SK-N-MC (cell line): ENCODE measurements at regions not wholly inside any gene's neighbourhood (a gene's known extent, or its start where the extent isn't known, plus 50 kb on each side); places are given as distances from the start of the nearest gene placed in this dataset.

Experiments
- DNase-seq: peaks from one replicate; pipeline ENCODE4 v3.0.0-alpha.2; 2011; ENCODE audit warnings: low read depth, low spot score
- H3K27ac ChIP-seq: fragments of 200-600 bp; sonication (generic); 2 replicates; pipeline ENCODE4 v1.5.1; 2016; ENCODE audit warnings: mixed run types
- H3K36me3 ChIP-seq: fragments of 200-600 bp; sonication (generic); 2 replicates; pipeline ENCODE4 v1.6.1; 2017; ENCODE audit warnings: antibody characterized with exemption, low read length, mixed read lengths; ENCODE audit not compliant: insufficient read depth
- H3K4me3 ChIP-seq: fragments of 200-600 bp; sonication (generic); 2 replicates; pipeline ENCODE4 v1.5.1; 2016
- H3K9ac ChIP-seq: fragments of 200-600 bp; sonication (generic); 2 replicates; pipeline ENCODE4 v1.8.0; 2017; ENCODE audit warnings: mixed run types, mixed read lengths; ENCODE audit not compliant: insufficient read length
- H3K9me3 ChIP-seq: fragments of 200-600 bp; sonication (generic); 2 replicates; pipeline ENCODE4 v1.6.1; 2017; ENCODE audit warnings: low read depth, mild to moderate bottlenecking, antibody characterized with exemption, low read length, moderate library complexity, mixed read lengths
- EZH2 ChIP-seq: fragments of 200-600 bp; sonication (generic); IDR thresholded peaks from one replicate; pipeline ENCODE4 v1.6.1; 2017; ENCODE audit warnings: antibody characterized with exemption
- FOXP2 ChIP-seq: optimal IDR thresholded peaks from 2 replicates; pipeline ENCODE3; 2011; ENCODE audit warnings: mild to moderate bottlenecking, moderate library complexity; ENCODE audit not compliant: insufficient read depth; ENCODE audit errors: extremely low read length, control extremely low read depth
- POLR2AphosphoS5 ChIP-seq: IDR thresholded peaks from 2 replicates; pipeline ENCODE4 v1.6.1; 2012; ENCODE audit warnings: mild to moderate bottlenecking, low read depth, low read length, borderline replicate concordance

DNA sequence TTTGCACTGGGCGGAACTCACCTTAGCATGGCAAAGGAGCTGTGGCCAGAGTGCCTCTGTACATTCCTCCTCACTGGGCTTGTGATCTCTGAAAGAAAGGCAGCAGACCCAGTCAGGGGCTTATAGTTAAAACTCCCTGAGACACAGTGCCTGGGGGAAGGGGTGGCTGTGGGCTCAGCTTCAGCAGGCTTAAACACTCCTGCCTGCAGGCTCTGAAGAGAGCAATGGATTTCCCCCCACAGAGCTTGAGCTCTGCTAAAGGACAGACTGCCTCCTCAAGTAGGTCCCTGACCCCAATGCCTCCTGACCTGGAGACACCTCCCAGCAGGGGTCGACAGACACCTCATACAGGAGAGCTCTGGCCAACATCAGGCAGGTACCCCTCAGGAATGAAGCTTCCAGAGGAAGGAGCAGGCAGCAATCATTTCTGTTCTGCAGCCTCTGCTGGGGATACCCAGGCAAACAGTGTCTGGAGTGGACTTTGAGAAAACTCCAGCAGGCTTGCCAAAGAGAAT lies 327.5 kb upstream of the SLC16A7 start:
- Histone ChIP-seq H3K9me3 (no peaks in the 10 kb centered on the region), H3K4me3 (no peak overlapping the region), H3K27ac (no peak overlapping the region), H3K36me3 (no peaks in the 10 kb centered on the region), H3K9ac (no peak overlapping the region)
- no peak for DNase-seq
- TF ChIP-seq EZH2 (no peak), POLR2AphosphoS5 (no peak), FOXP2 (no peak)

DNA sequence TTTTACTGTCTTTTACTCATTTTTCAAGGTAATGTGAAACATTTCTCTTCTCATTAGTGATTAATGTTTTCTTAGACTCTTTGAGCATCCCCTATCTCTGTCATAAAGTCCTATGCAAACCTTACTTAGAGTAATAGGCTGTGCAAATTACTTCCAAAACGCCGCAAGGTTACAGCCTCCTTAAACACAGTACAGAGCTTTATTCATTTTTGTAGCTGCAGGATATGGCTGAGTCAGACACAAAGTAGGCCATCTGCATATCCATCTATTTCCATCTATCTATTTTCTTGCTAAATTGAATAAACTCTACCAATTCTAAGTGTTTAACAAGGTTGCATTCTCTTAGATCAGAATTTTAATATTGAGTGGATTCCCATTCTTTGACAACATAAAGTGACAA lies 335.6 kb upstream of the SLC16A7 start:
- DNase-seq, result no peak
- Histone ChIP-seq H3K36me3 (no peaks in the 10 kb centered on the region), H3K9me3 (no peaks in the 10 kb centered on the region), H3K9ac (no peak overlapping the region), H3K4me3 (no peak overlapping the region), H3K27ac (no peak overlapping the region)
- TF ChIP-seq FOXP2 (no peak), EZH2 (no peak), POLR2AphosphoS5 (no peak)

DNA sequence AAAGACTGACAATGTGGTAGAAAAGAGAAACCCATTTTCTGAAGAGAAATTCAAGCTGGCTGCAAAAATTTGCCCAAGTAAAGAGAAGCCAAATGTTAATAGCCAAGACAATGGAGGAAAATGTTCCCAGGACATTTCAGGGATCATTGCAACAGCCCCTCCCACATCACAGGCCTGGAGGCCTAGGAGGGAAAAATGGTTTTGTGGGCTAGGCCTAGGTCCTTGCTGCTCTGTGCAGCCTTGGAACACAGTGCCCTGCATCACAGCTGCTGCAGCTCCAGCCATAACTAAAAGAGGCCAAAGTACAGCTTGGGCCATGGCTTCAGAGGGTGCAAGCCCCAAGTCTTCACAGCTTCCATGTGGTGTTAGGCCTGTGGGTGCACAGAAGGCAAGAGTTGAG lies 332.4 kb upstream of the LRIG3 start:
- no peak overlapping the region for H3K4me3 ChIP-seq
- H3K9me3 ChIP-seq, result peaks cover 5% of the 10 kb centered on the region; the same call in 1 of the 2 replicates
- no peak for TF ChIP-seq EZH2
- no peak for TF ChIP-seq POLR2AphosphoS5
- TF ChIP-seq FOXP2, result no peak
- DNase-seq, result no peak
- no peaks in the 10 kb centered on the region for H3K36me3 ChIP-seq
- no peak overlapping the region for H3K9ac ChIP-seq
- no peak overlapping the region for H3K27ac ChIP-seq

GRCh38 chr12:59250766-59251165 lies 330.5 kb upstream of the LRIG3 start:
- no peak overlapping the region for H3K27ac ChIP-seq
- no peak for TF ChIP-seq POLR2AphosphoS5
- TF ChIP-seq EZH2, result no peak
- TF ChIP-seq FOXP2, result no peak

GRCh38 chr12:59240048-59240447 lies 319.7 kb upstream of the LRIG3 start:
- TF ChIP-seq FOXP2, result no peak
- no peak for TF ChIP-seq EZH2
- no peak for TF ChIP-seq POLR2AphosphoS5
- no peak overlapping the region for H3K4me3 ChIP-seq
- H3K36me3 ChIP-seq, result no peaks in the 10 kb centered on the region

More at GRCh38 chr12:59250766-59251165, 330.5 kb upstream of the LRIG3 start:
- H3K9me3 ChIP-seq, result peaks cover 5% of the 10 kb centered on the region; the same call in 1 of the 2 replicates
- DNase-seq, result no peak
- H3K9ac ChIP-seq, result no peak overlapping the region
- H3K36me3 ChIP-seq, result no peaks in the 10 kb centered on the region
- no peak overlapping the region for H3K4me3 ChIP-seq

GRCh38 chr12:59234391-59234790 lies 314.1 kb upstream of the LRIG3 start:
- Histone ChIP-seq H3K9ac (no peak overlapping the region), H3K4me3 (no peak overlapping the region), H3K27ac (no peak overlapping the region), H3K36me3 (no peaks in the 10 kb centered on the region), H3K9me3 (no peaks in the 10 kb centered on the region)
- TF ChIP-seq FOXP2 (no peak), EZH2 (no peak), POLR2AphosphoS5 (no peak)
- no peak for DNase-seq

More at GRCh38 chr12:59240048-59240447, 319.7 kb upstream of the LRIG3 start:
- Histone ChIP-seq H3K9me3 (no peaks in the 10 kb centered on the region), H3K27ac (no peak overlapping the region), H3K9ac (no peak overlapping the region)
- DNase-seq, result no peak

DNA sequence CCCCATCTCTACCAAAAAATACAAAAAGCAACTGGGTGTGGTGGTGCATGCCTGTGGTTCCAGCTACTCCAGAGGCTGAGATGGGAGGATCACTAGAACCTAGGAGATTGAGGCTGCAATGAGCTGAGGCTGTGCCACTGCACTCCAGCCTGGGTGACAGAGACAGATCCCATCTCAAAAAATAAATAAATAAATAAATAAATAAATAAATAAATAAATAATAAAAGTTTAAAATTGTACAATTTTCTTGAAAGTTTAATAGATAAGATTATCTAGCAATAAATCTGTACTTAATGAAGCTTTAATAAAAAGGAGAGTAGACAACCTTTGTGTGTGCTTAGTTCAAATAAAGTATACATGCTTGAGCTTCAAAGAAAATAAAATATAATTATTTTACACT lies 310.0 kb upstream of the LRIG3 start:
- Histone ChIP-seq H3K9ac (no peak overlapping the region), H3K9me3 (no peaks in the 10 kb centered on the region), H3K27ac (no peak overlapping the region), H3K4me3 (no peak overlapping the region), H3K36me3 (no peaks in the 10 kb centered on the region)
- TF ChIP-seq FOXP2 (no peak), POLR2AphosphoS5 (no peak), EZH2 (no peak)
- DNase-seq, result no peak

DNA sequence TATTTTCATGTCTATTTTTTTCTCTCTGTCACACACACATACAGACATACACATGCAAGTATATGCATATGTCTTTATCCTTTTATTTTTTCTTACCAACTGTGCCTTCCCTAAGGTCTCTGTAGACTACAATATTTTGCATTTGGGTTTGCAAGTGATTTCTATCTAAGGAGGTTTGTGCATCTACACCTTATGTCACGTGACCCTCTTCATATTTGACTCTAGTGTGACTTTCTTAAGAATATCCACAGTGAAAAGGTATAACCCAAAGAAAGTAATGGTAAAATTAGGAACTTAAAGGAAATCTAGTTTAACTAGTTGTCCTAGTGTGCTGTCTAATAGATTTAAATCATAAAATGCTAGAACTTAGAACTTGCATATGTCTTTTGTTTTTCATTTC lies 298.8 kb upstream of the LRIG3 start:
- H3K36me3 ChIP-seq, result no peaks in the 10 kb centered on the region
- H3K9ac ChIP-seq, result no peak overlapping the region
- H3K9me3 ChIP-seq, result no peaks in the 10 kb centered on the region
- no peak overlapping the region for H3K4me3 ChIP-seq
- no peak for TF ChIP-seq FOXP2
- no peak for DNase-seq
- H3K27ac ChIP-seq, result no peak overlapping the region

DNA sequence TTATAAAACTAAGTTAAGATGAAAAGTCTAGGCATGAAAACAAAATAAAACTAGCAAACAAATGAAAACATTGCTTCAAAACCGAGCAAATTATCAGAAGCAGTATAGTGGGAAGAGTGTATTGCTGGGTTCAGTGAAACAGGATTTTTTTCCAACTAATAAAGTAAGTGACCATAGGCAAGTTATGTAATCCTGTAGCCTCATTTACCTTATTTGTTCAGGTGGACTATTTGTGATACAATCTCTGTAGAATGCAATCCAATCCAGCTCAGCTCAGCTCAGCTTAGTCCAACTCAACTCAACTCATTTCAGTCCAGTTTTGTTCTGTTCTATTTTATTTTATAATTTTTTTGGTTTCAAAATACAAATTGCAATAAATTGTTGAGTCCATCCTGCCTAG lies 276.7 kb upstream of the LRIG3 start:
- Histone ChIP-seq H3K9me3 (no peaks in the 10 kb centered on the region), H3K4me3 (no peak overlapping the region)

More for the DNA sequence above, 276.7 kb upstream of the LRIG3 start:
- no peak for TF ChIP-seq POLR2AphosphoS5
- TF ChIP-seq FOXP2, result no peak
- TF ChIP-seq EZH2, result no peak
- DNase-seq, result no peak
- H3K27ac ChIP-seq, result no peak overlapping the region
- H3K9ac ChIP-seq, result no peak overlapping the region
- no peaks in the 10 kb centered on the region for H3K36me3 ChIP-seq
